HCT116 (cell line): ENCODE measurements at regions not wholly inside any gene's neighbourhood (a gene's known extent, or its start where the extent isn't known, plus 50 kb on each side); places are given as distances from the start of the nearest gene placed in this dataset.

Source experiments
- CBX3 ChIP-seq: IDR thresholded peaks from 2 replicates; pipeline ENCODE4 v1.6.1; 2012; ENCODE audit warnings: low read depth
- CEBPB ChIP-seq: IDR thresholded peaks from 2 replicates; pipeline ENCODE4 v1.6.1; 2012; ENCODE audit warnings: low read depth
- CTCF ChIP-seq, 3 experiments: fragments of 200-600 bp in 1 of 3; sonication (generic) in 1 of 3; IDR thresholded peaks in 2 of 3; conservative IDR thresholded peaks in 1 of 3; 2 replicates each; pipeline ENCODE4 v1.5.1; 2012 to 2017; ENCODE audit warnings: low read depth in 2 of 3, low read length in 2 of 3, antibody characterized with exemption in 1 of 3, borderline replicate concordance in 1 of 3, control low read depth in 1 of 3, mild to moderate bottlenecking in 1 of 3, mixed read lengths in 1 of 3, mixed run types in 1 of 3, moderate library complexity in 1 of 3; ENCODE audit not compliant: insufficient read depth in 1 of 3
- EZH2 ChIP-seq: fragments of 200-600 bp; sonication (generic); IDR thresholded peaks from 2 replicates; pipeline ENCODE4 v1.6.1; 2017; ENCODE audit warnings: antibody characterized with exemption, mixed run types
- POLR2A ChIP-seq: IDR thresholded peaks from 2 replicates; pipeline ENCODE4 v1.7.0; 2011; ENCODE audit warnings: borderline replicate concordance; ENCODE audit not compliant: insufficient read depth, insufficient read length; ENCODE audit errors: extremely low read depth
- RAD21 ChIP-seq: IDR thresholded peaks from 2 replicates; pipeline ENCODE4 v1.6.1; 2012; ENCODE audit warnings: low read depth, mild to moderate bottlenecking
- SIN3A ChIP-seq: IDR thresholded peaks from 2 replicates; pipeline ENCODE4 v1.6.1; 2012; ENCODE audit warnings: low read depth
- YY1 ChIP-seq: IDR thresholded peaks from 2 replicates; pipeline ENCODE4 v1.6.1; 2011; ENCODE audit warnings: low read length, low read depth, moderate library complexity, mild to moderate bottlenecking; ENCODE audit not compliant: insufficient replicate concordance; ENCODE audit errors: extremely low read depth
- ZBTB33 ChIP-seq: IDR thresholded peaks from 2 replicates; pipeline ENCODE4 v1.6.1; 2011; ENCODE audit warnings: mild to moderate bottlenecking, low read length, moderate library complexity; ENCODE audit not compliant: insufficient replicate concordance; ENCODE audit errors: extremely low read depth
- TF ChIP-seq, protein P1 (sequence below): IDR thresholded peaks from 2 replicates; pipeline ENCODE4 v1.6.1; 2012; ENCODE audit warnings: low read depth

- TF ChIP-seq CTCF (IDR thresholded peaks at IDR 0.05 in 2 of 3, conservative IDR thresholded peaks at IDR 0.05 in 1 of 3; ENCODE audit: borderline replicate concordance in 1 of 3, insufficient read depth in 1 of 3, low read depth in 2 of 3, low read length in 2 of 3) (no peak), RAD21 (no peak), YY1 (no peak), SIN3A (no peak), CEBPB (no peak), EZH2 (no peak), CBX3 (no peak), POLR2A (no peak), ZBTB33 (no peak)
- TF ChIP-seq, protein P1, sequence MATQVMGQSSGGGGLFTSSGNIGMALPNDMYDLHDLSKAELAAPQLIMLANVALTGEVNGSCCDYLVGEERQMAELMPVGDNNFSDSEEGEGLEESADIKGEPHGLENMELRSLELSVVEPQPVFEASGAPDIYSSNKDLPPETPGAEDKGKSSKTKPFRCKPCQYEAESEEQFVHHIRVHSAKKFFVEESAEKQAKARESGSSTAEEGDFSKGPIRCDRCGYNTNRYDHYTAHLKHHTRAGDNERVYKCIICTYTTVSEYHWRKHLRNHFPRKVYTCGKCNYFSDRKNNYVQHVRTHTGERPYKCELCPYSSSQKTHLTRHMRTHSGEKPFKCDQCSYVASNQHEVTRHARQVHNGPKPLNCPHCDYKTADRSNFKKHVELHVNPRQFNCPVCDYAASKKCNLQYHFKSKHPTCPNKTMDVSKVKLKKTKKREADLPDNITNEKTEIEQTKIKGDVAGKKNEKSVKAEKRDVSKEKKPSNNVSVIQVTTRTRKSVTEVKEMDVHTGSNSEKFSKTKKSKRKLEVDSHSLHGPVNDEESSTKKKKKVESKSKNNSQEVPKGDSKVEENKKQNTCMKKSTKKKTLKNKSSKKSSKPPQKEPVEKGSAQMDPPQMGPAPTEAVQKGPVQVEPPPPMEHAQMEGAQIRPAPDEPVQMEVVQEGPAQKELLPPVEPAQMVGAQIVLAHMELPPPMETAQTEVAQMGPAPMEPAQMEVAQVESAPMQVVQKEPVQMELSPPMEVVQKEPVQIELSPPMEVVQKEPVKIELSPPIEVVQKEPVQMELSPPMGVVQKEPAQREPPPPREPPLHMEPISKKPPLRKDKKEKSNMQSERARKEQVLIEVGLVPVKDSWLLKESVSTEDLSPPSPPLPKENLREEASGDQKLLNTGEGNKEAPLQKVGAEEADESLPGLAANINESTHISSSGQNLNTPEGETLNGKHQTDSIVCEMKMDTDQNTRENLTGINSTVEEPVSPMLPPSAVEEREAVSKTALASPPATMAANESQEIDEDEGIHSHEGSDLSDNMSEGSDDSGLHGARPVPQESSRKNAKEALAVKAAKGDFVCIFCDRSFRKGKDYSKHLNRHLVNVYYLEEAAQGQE, result no peak
These were observed 792.8 kb downstream of the ZPLD1 start for GRCh38 chr3:103227651-103228050.
